ENCODE measurements at regions not wholly inside any gene's neighbourhood (a gene's known extent, or its start where the extent isn't known, plus 50 kb on each side); places are given as distances from the start of the nearest gene placed in this dataset.

- no peak overlapping the region for H3K4me3 Mint-ChIP-seq
- H3K4me1 Mint-ChIP-seq, result no peaks in the 10 kb centered on the region
- H3K27ac Mint-ChIP-seq, result no peak overlapping the region
- DNase-seq (ENCODE audit: low spot score in 2 of 2, unreplicated experiment in 2 of 2), result no peak
- peaks cover 81% of the 10 kb centered on the region for H3K9me3 Mint-ChIP-seq
- TF ChIP-seq, protein P1, sequence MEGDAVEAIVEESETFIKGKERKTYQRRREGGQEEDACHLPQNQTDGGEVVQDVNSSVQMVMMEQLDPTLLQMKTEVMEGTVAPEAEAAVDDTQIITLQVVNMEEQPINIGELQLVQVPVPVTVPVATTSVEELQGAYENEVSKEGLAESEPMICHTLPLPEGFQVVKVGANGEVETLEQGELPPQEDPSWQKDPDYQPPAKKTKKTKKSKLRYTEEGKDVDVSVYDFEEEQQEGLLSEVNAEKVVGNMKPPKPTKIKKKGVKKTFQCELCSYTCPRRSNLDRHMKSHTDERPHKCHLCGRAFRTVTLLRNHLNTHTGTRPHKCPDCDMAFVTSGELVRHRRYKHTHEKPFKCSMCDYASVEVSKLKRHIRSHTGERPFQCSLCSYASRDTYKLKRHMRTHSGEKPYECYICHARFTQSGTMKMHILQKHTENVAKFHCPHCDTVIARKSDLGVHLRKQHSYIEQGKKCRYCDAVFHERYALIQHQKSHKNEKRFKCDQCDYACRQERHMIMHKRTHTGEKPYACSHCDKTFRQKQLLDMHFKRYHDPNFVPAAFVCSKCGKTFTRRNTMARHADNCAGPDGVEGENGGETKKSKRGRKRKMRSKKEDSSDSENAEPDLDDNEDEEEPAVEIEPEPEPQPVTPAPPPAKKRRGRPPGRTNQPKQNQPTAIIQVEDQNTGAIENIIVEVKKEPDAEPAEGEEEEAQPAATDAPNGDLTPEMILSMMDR (IDR thresholded peaks at IDR 0.05; ENCODE audit: unreplicated experiment), result no peak
- H3K36me3 Mint-ChIP-seq, result no peaks in the 10 kb centered on the region
- no peaks in the 10 kb centered on the region for H3K27me3 Mint-ChIP-seq (ENCODE audit: low read depth)
Measured at GRCh38 chr7:153152801-153153422, 393.4 kb downstream of the ACTR3B start.

DNA sequence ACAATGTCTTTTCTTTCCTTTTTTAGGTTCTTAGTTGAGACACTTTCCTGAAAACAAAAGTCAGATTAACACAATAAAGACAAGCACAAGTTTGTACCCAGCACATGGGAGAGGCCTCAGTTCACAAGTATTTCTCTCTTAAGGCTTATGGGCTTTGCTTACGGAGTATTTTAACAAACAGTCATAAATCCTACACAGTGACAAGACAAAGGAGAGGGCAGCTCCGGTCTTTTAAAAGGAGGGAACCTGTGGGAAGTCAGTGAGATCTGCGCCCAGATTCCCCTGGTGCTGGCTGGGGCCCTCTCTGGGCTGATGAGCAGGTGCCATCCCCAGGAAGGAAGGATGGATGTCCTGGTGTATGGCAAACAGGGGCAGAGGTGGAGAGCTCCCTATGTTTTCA lies 398.6 kb downstream of the ACTR3B start:
- H3K27ac Mint-ChIP-seq, result no peak overlapping the region
- TF ChIP-seq, protein P1 (IDR thresholded peaks at IDR 0.05; ENCODE audit: unreplicated experiment), result no peak
- no peak for DNase-seq (ENCODE audit: low spot score in 2 of 2, unreplicated experiment in 2 of 2)
- no peak overlapping the region for H3K4me3 Mint-ChIP-seq
- H3K27me3 Mint-ChIP-seq (ENCODE audit: low read depth), result no peaks in the 10 kb centered on the region
- no peaks in the 10 kb centered on the region for H3K36me3 Mint-ChIP-seq
- peaks cover 81% of the 10 kb centered on the region for H3K9me3 Mint-ChIP-seq
- no peaks in the 10 kb centered on the region for H3K4me1 Mint-ChIP-seq

DNA sequence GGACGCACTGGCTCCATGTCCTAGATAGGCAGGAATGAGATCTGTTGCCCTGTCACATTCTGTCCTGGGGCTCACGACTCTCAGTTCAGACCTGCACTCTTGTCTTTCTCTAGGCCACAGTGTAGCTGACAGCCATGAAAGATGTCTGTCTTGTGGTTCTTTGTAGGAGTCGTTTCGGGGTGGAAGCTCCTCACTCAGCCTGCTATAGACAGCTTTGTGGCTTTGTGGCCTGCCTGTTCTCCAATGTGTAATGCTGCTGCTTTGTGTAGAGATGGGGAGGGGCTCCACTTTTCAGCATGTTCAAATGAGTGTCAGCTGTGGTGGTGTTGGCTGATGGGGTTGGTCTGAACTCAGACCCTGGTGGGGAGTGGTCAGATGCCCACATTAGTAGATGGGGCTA lies 410.7 kb downstream of the ACTR3B start:
- no peak overlapping the region for H3K27ac Mint-ChIP-seq
- no peaks in the 10 kb centered on the region for H3K27me3 Mint-ChIP-seq (ENCODE audit: low read depth)
- no peak overlapping the region for H3K4me3 Mint-ChIP-seq
- no peaks in the 10 kb centered on the region for H3K4me1 Mint-ChIP-seq
- TF ChIP-seq, protein P1 (IDR thresholded peaks at IDR 0.05; ENCODE audit: unreplicated experiment), result no peak
- no peak for DNase-seq (ENCODE audit: low spot score in 2 of 2, unreplicated experiment in 2 of 2)
- H3K36me3 Mint-ChIP-seq, result peaks cover 2% of the 10 kb centered on the region
- peaks cover 76% of the 10 kb centered on the region for H3K9me3 Mint-ChIP-seq

DNA sequence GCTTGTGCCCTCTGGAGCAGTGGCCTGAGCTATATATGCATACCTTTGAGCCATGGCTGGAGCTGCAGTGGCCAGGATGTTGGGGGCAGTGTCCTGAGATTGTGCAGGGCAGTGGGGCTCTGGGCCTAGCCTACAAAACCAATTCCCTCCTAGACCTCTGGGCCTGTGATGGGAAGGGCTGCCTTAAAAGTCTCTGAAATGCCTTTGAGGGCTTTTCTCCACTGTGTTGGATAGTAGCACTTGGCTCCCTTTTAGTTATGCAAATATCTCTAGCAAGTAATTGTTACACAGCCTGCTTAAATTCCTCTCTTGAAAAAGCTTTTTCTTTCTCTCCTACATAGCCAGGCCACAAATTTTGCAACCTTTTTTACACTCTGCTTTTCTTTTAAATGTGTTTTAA lies 426.4 kb downstream of the ACTR3B start:
- no peak overlapping the region for H3K27ac Mint-ChIP-seq
- no peaks in the 10 kb centered on the region for H3K27me3 Mint-ChIP-seq (ENCODE audit: low read depth)
- peaks cover 82% of the 10 kb centered on the region for H3K9me3 Mint-ChIP-seq
- DNase-seq (ENCODE audit: low spot score in 2 of 2, unreplicated experiment in 2 of 2), result no peak
- H3K4me1 Mint-ChIP-seq, result no peaks in the 10 kb centered on the region
- no peaks in the 10 kb centered on the region for H3K36me3 Mint-ChIP-seq
- TF ChIP-seq, protein P1 (IDR thresholded peaks at IDR 0.05; ENCODE audit: unreplicated experiment), result no peak
- no peak overlapping the region for H3K4me3 Mint-ChIP-seq

DNA sequence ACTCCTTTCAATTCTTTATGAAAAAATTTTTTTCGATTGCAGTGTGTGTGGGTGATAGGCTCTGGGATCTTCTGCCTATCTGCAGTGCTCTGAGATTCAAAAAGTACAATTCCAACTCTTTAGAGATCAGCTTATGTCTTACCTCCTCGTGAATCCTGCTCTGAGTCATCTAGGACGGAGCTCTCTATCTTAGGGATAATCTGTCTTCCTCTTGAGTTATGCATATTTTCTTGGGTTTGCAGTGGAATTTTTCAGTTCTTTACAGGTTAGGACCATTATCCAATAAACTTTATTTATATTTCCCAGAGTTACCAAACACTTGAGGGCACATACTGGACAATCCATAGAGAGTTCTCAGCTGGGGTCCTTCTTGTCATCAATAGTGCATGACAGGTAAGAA lies 428.6 kb downstream of the ACTR3B start:
- TF ChIP-seq, protein P1 (IDR thresholded peaks at IDR 0.05; ENCODE audit: unreplicated experiment), result no peak
- DNase-seq (ENCODE audit: low spot score in 2 of 2, unreplicated experiment in 2 of 2), result no peak
- Mint-ChIP-seq H3K27ac (no peak overlapping the region), H3K4me3 (no peak overlapping the region), H3K4me1 (no peaks in the 10 kb centered on the region), H3K27me3 (ENCODE audit: low read depth) (no peaks in the 10 kb centered on the region), H3K36me3 (no peaks in the 10 kb centered on the region), H3K9me3 (peaks cover 68% of the 10 kb centered on the region)

DNA sequence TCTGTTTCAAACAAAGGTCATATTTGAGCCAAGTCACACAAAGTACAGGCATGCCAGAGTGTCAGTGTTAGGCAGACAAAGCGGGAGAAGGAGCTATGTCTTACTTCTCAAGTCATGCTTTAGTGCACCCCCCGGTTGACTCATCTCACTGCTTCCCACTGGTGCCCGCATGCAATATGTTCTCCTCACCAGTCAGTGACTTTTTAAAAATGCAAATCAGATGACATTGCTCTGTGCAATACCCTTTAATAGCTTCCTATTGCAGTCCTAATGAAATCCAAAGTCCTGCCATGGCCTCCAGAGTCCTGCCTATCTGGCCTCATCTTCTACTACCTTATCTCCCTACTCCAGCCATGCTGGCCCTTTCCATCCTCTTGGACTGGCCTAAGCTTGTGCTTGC lies 429.1 kb downstream of the ACTR3B start:
- DNase-seq (ENCODE audit: low spot score in 2 of 2, unreplicated experiment in 2 of 2), result no peak
- Mint-ChIP-seq H3K27me3 (ENCODE audit: low read depth) (no peaks in the 10 kb centered on the region), H3K9me3 (peaks cover 63% of the 10 kb centered on the region), H3K4me1 (no peaks in the 10 kb centered on the region), H3K4me3 (no peak overlapping the region), H3K27ac (no peak overlapping the region), H3K36me3 (no peaks in the 10 kb centered on the region)
- TF ChIP-seq, protein P1 (IDR thresholded peaks at IDR 0.05; ENCODE audit: unreplicated experiment), result no peak

All from mesothelial cell of epicardium (in vitro differentiated cells).